ENCODE measurements at regions not wholly inside any gene's neighbourhood (a gene's known extent, or its start where the extent isn't known, plus 50 kb on each side); places are given as distances from the start of the nearest gene placed in this dataset.
"Not testable (repeated sequence)": the region's sequence is repeated elsewhere in the genome, so short reads cannot be mapped to it uniquely, and the experiment has no call there.

DNA sequence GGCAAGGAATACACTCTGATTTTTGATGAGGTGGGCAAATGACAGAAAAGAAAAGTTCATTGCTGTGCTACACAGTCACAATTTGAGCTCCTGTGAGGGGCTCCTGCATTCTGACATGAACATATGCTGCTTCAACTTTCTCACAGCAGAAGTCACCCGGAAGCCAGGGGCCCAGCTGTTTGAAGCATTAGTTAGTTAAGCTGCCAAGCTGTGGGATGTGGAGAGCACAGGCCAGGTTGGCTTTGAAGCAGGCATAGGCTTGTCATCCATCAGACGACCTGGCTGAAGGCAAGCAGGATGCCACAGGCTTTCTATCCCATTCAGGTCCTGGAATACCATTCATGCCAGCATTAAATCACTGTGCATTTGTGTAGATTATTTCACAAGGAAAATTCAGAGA is 63.1 kb downstream of the MTNR1B start:
- Histone ChIP-seq H3K4me3 (ENCODE audit: low read length in 2 of 2) (no peak overlapping the region), H3K4me1 (ENCODE audit: control insufficient read depth in 1 of 2, insufficient read depth in 2 of 2, low read length in 2 of 2) (no peaks in the 10 kb centered on the region), H3K27ac (ENCODE audit: low read depth in 1 of 2, low read length in 2 of 2) (no peak overlapping the region), H3K36me3 (ENCODE audit: control insufficient read depth in 1 of 2, insufficient read depth in 2 of 2, low read length in 1 of 2) (no peaks in the 10 kb centered on the region), H3K27me3 (ENCODE audit: control insufficient read depth in 1 of 2, insufficient read depth in 2 of 2, low read length in 1 of 2) (no peaks in the 10 kb centered on the region), H3K9me3 (ENCODE audit: control insufficient read depth, low read length) (peaks cover 2% of the 10 kb centered on the region)
- no peak for DNase-seq
- no peak for ATAC-seq (ENCODE audit: low FRiP score)
- 60 to 64% methylated on average over 2 of the region's 2 CpGs for WGBS, 2 donors
- intact Hi-C loops (cut with DNase I) = no loop called here

DNA sequence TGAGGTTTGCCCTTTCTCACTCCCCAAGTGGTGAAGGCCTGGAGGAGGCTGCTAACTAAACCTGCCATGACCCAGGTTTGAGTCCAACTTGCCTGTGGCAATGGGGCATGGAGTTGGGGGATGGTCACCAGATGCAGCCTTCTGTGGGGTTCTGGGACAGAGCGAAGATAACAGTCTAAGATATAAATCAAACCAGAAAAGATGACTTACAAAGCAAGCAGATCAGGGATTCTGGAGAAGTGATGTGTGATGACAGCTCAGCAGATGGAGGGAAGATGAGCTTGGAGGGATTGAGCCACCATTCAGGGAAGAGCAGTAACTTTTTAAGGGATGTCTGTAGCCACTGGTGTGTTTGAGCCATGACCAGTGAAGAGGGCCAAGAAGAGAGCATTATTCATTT is 63.6 kb downstream of the MTNR1B start:
- no peak for ATAC-seq (ENCODE audit: low FRiP score)
- Histone ChIP-seq H3K36me3 (ENCODE audit: control insufficient read depth in 1 of 2, insufficient read depth in 2 of 2, low read length in 1 of 2) (no peaks in the 10 kb centered on the region), H3K9me3 (ENCODE audit: control insufficient read depth, low read length) (peaks cover 2% of the 10 kb centered on the region), H3K4me1 (ENCODE audit: control insufficient read depth in 1 of 2, insufficient read depth in 2 of 2, low read length in 2 of 2) (no peaks in the 10 kb centered on the region), H3K27ac (ENCODE audit: low read depth in 1 of 2, low read length in 2 of 2) (no peak overlapping the region), H3K4me3 (ENCODE audit: low read length in 2 of 2) (no peak overlapping the region), H3K27me3 (ENCODE audit: control insufficient read depth in 1 of 2, insufficient read depth in 2 of 2, low read length in 1 of 2) (no peaks in the 10 kb centered on the region)
- DNase-seq = no peak
- intact Hi-C loops (cut with DNase I) = no loop called here
- WGBS, 2 donors = 94 to 98% methylated on average over 1 of the region's 1 CpG

DNA sequence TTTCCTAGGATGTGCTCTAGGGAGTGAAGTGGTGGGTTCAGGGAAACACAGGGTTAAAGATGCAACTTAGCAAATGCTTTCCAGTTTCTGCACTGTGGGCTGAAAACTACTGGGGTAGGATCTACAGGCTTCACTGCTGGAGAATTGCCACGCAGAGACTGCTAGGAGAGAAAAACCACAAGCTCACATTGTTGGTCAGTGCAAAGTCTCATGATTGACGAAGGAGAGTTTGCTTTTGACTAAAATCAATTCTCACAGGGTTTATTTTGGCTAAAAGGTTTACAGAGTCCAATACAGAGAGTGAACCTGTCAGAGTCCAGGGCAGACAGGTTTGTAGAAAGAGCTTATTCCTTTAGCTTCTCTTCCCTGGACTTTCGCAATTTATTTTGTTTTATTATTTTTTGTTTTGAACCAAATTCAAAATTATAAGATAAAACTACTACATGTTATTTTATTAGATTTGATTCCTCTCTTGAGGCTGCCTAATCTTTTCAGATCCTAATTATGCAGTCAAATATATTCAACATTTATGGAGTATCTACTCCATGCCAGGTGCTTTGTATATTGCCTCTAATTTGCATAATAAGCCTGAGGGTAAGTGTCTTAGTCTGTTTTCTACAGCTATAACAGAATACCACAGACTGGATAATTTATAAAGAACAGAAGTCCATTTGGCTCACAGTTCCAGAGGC is 64.7 kb downstream of the MTNR1B start:
- no peaks in the 10 kb centered on the region for H3K36me3 ChIP-seq (ENCODE audit: control insufficient read depth in 1 of 2, insufficient read depth in 2 of 2, low read length in 1 of 2)
- H3K9me3 ChIP-seq (ENCODE audit: control insufficient read depth, low read length) = peaks cover 2% of the 10 kb centered on the region
- H3K27ac ChIP-seq (ENCODE audit: low read depth in 1 of 2, low read length in 2 of 2) = no peak overlapping the region
- ATAC-seq (ENCODE audit: low FRiP score) (no peak), DNase-seq (no peak)
- no peaks in the 10 kb centered on the region for H3K27me3 ChIP-seq (ENCODE audit: control insufficient read depth in 1 of 2, insufficient read depth in 2 of 2, low read length in 1 of 2)
- 51 to 62% methylated on average over 3 of the region's 3 CpGs for WGBS, 2 donors
- no peak overlapping the region for H3K4me3 ChIP-seq (ENCODE audit: low read length in 2 of 2)
- intact Hi-C loops (cut with DNase I) = no loop called here
- no peaks in the 10 kb centered on the region for H3K4me1 ChIP-seq (ENCODE audit: control insufficient read depth in 1 of 2, insufficient read depth in 2 of 2, low read length in 2 of 2)

DNA sequence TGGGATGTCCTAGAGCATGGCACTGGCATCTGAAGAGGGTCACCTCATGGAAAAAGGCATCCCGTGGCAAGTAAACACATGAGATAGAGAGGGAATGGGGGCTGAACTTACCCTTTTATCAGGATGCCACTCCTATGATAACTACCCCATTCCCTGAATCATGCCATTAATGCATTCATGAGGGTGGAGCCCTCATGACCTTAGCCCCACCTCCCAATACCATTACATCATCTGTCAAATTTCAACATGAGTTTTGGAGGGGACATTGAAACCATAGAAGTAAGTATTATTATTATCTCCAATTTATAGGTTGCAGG is 65.2 kb downstream of the MTNR1B start:
- 83 to 97% methylated on average over 1 of the region's 1 CpG for WGBS, 2 donors
- intact Hi-C loops (cut with DNase I) = no loop called here
- Histone ChIP-seq H3K36me3 (ENCODE audit: control insufficient read depth in 1 of 2, insufficient read depth in 2 of 2, low read length in 1 of 2) (no peaks in the 10 kb centered on the region), H3K27me3 (ENCODE audit: control insufficient read depth in 1 of 2, insufficient read depth in 2 of 2, low read length in 1 of 2) (no peaks in the 10 kb centered on the region), H3K4me1 (ENCODE audit: control insufficient read depth in 1 of 2, insufficient read depth in 2 of 2, low read length in 2 of 2) (no peaks in the 10 kb centered on the region), H3K9me3 (ENCODE audit: control insufficient read depth, low read length) (peaks cover 2% of the 10 kb centered on the region), H3K27ac (ENCODE audit: low read depth in 1 of 2, low read length in 2 of 2) (no peak overlapping the region), H3K4me3 (ENCODE audit: low read length in 2 of 2) (no peak overlapping the region)
- DNase-seq (no peak), ATAC-seq (ENCODE audit: low FRiP score) (no peak)

DNA sequence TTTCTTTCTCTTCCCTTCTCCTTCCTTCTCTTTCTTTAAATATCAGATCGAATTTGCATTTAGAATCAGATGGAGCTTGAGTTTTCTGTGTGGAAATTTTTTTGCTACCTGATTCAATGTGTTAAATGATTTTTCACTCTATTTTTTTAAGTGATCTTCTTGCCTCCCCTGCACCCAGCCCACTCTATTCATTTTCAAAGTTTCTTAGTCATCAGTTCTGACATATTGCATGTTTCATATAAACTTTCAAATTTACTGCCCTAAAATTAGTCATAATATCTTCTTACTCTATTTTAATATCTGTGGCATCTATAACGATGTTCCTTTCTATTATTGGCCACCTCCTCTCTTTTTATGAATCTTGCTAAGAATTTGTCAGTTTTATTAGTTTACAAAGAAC is 69.1 kb downstream of the MTNR1B start:
- no peaks in the 10 kb centered on the region for H3K27me3 ChIP-seq (ENCODE audit: control insufficient read depth in 1 of 2, insufficient read depth in 2 of 2, low read length in 1 of 2)
- no peaks in the 10 kb centered on the region for H3K4me1 ChIP-seq (ENCODE audit: control insufficient read depth in 1 of 2, insufficient read depth in 2 of 2, low read length in 2 of 2)
- WGBS, 2 donors = 71 to 77% methylated on average over 2 of the region's 2 CpGs
- H3K4me3 ChIP-seq (ENCODE audit: low read length in 2 of 2) = no peak overlapping the region
- intact Hi-C loops (cut with DNase I) = no loop called here
- no peak overlapping the region for H3K27ac ChIP-seq (ENCODE audit: low read depth in 1 of 2, low read length in 2 of 2)
- peaks cover 3% of the 10 kb centered on the region for H3K9me3 ChIP-seq (ENCODE audit: control insufficient read depth, low read length)
- DNase-seq = no peak
- ATAC-seq (ENCODE audit: low FRiP score) = no peak
- H3K36me3 ChIP-seq (ENCODE audit: control insufficient read depth in 1 of 2, insufficient read depth in 2 of 2, low read length in 1 of 2) = no peaks in the 10 kb centered on the region

DNA sequence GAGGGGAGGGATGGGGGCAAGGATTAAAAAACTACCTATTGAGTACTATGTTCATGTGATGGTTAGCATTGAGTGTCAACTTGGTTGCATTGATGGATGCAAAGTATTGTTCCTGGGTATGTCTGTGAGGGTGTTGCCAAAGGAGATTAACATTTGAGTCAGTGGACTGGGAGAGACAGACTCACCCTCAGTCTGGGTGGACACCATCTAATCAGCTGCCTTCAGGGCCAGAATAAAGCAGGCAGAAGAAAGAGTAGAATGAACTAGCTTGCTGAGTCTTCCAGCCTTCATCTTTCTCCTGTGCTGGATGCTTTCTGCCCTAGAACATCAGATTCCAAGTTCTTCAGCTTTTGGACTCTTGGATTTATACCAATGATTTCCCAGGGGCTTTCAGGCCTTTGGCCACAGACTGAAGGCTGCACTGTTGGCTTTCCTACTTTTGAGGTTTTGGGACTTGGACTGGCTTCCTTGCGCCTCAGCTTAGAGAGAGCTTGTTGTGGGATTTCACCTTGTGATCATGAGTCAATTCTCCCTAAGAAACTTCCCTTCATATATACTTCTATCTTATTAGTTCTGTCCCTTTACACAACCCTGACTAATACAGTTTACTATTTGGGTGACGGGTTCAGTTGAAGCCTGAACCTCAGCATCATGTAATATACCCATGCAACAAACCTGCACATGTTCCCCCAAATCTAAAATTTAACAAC is 70.2 kb downstream of the MTNR1B start:
- intact Hi-C loops (cut with DNase I) = no loop called here
- ATAC-seq (ENCODE audit: low FRiP score) = no peak
- H3K36me3 ChIP-seq (ENCODE audit: control insufficient read depth in 1 of 2, insufficient read depth in 2 of 2, low read length in 1 of 2) = no peaks in the 10 kb centered on the region

DNA sequence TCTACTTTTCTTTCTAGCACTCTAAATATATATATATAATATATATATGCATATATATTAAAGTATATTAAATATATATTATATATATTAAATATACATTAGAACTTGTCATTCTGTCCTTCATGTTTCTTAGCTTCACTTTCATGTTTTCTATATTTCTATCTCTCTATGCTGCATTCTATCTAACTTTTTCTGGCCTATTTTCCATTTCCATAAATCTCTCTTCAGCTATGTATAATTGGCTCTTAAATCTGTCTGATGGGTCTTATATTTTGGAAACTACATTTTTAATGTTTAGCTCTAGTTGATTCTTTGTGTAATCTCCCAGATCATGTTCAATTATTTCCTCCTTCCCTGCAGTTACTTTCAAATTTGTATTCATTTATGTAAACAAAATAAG is 72.2 kb downstream of the MTNR1B start:
- Histone ChIP-seq H3K9me3 (ENCODE audit: control insufficient read depth, low read length) (peaks cover 3% of the 10 kb centered on the region), H3K4me1 (ENCODE audit: control insufficient read depth in 1 of 2, insufficient read depth in 2 of 2, low read length in 2 of 2) (no peaks in the 10 kb centered on the region), H3K36me3 (ENCODE audit: control insufficient read depth in 1 of 2, insufficient read depth in 2 of 2, low read length in 1 of 2) (no peaks in the 10 kb centered on the region), H3K4me3 (ENCODE audit: low read length in 2 of 2) (no peak overlapping the region), H3K27ac (ENCODE audit: low read depth in 1 of 2, low read length in 2 of 2) (no peak overlapping the region), H3K27me3 (ENCODE audit: control insufficient read depth in 1 of 2, insufficient read depth in 2 of 2, low read length in 1 of 2) (no peaks in the 10 kb centered on the region)
- intact Hi-C loops (cut with DNase I) = no loop called here
- DNase-seq = no peak
- ATAC-seq (ENCODE audit: low FRiP score) = no peak

More for the DNA sequence above, 70.2 kb downstream of the MTNR1B start:
- 67% methylated on average over 2 of the region's 2 CpGs for WGBS, 2 donors
- Histone ChIP-seq H3K27me3 (ENCODE audit: control insufficient read depth in 1 of 2, insufficient read depth in 2 of 2, low read length in 1 of 2) (no peaks in the 10 kb centered on the region), H3K27ac (ENCODE audit: low read depth in 1 of 2, low read length in 2 of 2) (no peak overlapping the region), H3K9me3 (ENCODE audit: control insufficient read depth, low read length) (peaks cover 3% of the 10 kb centered on the region), H3K4me1 (ENCODE audit: control insufficient read depth in 1 of 2, insufficient read depth in 2 of 2, low read length in 2 of 2) (no peaks in the 10 kb centered on the region), H3K4me3 (ENCODE audit: low read length in 2 of 2) (no peak overlapping the region)
- DNase-seq = no peak

DNA sequence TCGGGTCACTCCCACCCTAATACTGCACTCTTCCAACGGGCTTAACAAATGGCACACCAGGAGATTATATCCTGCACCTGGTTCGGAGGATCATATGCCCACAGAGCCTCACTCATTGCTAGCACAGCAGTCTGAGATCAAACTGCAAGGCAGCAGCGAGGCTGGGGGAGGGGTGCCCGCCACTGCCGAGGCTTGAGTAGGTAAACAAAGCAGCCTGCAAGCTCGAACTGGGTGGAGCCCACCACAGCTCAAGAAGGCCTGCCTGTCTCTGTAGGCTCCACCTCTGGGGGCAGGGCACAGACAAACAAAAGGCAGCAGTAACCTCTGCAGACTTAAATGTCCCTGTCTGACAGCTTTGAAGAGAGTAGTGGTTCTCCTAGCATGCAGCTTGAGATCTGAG is 73.7 kb downstream of the MTNR1B start:
- H3K27me3 ChIP-seq (ENCODE audit: control insufficient read depth in 1 of 2, insufficient read depth in 2 of 2, low read length in 1 of 2); intact Hi-C loops (cut with DNase I); DNase-seq; H3K27ac ChIP-seq (ENCODE audit: low read depth in 1 of 2, low read length in 2 of 2); H3K9me3 ChIP-seq (ENCODE audit: control insufficient read depth, low read length); H3K36me3 ChIP-seq (ENCODE audit: control insufficient read depth in 1 of 2, insufficient read depth in 2 of 2, low read length in 1 of 2); H3K4me3 ChIP-seq (ENCODE audit: low read length in 2 of 2); ATAC-seq (ENCODE audit: low FRiP score); H3K4me1 ChIP-seq (ENCODE audit: control insufficient read depth in 1 of 2, insufficient read depth in 2 of 2, low read length in 2 of 2): not testable (repeated sequence)
- WGBS, 2 donors = 82 to 87% methylated on average over 6 to 7 of the region's 7 CpGs

DNA sequence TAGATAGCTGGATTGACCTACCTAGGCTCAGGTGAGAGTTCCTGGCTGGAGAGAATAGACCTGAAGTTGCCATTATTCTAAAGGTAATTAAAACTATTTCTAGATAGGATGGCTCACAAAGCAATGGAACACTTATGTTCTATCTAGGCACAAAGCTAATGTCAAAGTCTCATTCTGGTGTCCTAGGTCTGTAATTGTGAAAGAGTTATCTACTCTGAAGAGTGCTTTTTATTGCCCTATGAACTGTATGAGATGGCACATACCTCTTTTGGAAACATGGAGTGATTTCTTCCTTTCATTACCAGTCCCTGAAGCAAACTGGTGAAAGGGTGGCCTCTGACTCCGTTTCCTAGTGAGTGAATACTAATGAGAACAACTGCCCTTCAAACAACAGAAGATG is 80.3 kb downstream of the MTNR1B start:
- no peak overlapping the region for H3K27ac ChIP-seq (ENCODE audit: low read depth in 1 of 2, low read length in 2 of 2)
- H3K36me3 ChIP-seq (ENCODE audit: control insufficient read depth in 1 of 2, insufficient read depth in 2 of 2, low read length in 1 of 2) = no peaks in the 10 kb centered on the region
- WGBS, 2 donors = 36 to 41% methylated on average over 1 of the region's 1 CpG
- no peaks in the 10 kb centered on the region for H3K27me3 ChIP-seq (ENCODE audit: control insufficient read depth in 1 of 2, insufficient read depth in 2 of 2, low read length in 1 of 2)
- no peak overlapping the region for H3K4me3 ChIP-seq (ENCODE audit: low read length in 2 of 2)
- H3K9me3 ChIP-seq (ENCODE audit: control insufficient read depth, low read length) = no peaks in the 10 kb centered on the region
- intact Hi-C loops (cut with DNase I) = no loop called here
- no peaks in the 10 kb centered on the region for H3K4me1 ChIP-seq (ENCODE audit: control insufficient read depth in 1 of 2, insufficient read depth in 2 of 2, low read length in 2 of 2)
- DNase-seq = no peak
- no peak for ATAC-seq (ENCODE audit: low FRiP score)
